GM20000 (cell line): ENCODE measurements at regions not wholly inside any gene's neighbourhood (a gene's known extent, or its start where the extent isn't known, plus 50 kb on each side); places are given as distances from the start of the nearest gene placed in this dataset.

Source experiments
- DNase-seq: peaks from one replicate; pipeline ENCODE4 v3.0.0; 2012; ENCODE audit warnings: low spot score
- CTCF ChIP-seq: IDR thresholded peaks from 2 replicates; pipeline ENCODE4 v1.5.1; 2012; ENCODE audit warnings: mild to moderate bottlenecking, control low read depth; ENCODE audit errors: extremely low read depth, missing control alignments

GRCh38 chr7:68813551-68814080, 784.7 kb upstream of the AUTS2 start:
- TF ChIP-seq CTCF: no peak
- no peak for DNase-seq

GRCh38 chr7:68816491-68816890, 781.8 kb upstream of the AUTS2 start:
- TF ChIP-seq CTCF: no peak
- no peak for DNase-seq

GRCh38 chr7:68820321-68820720, 778.0 kb upstream of the AUTS2 start:
- no peak for TF ChIP-seq CTCF
- no peak for DNase-seq

- no peak for TF ChIP-seq CTCF
- no peak for DNase-seq
Observed at GRCh38 chr7:68821846-68822245, 776.4 kb upstream of the AUTS2 start.

- TF ChIP-seq CTCF: no peak
- no peak for DNase-seq
Observed at GRCh38 chr7:68823996-68824780, 774.1 kb upstream of the AUTS2 start.

GRCh38 chr7:68828575-68828974, 769.7 kb upstream of the AUTS2 start:
- no peak for DNase-seq
- TF ChIP-seq CTCF: no peak

- TF ChIP-seq CTCF: no peak
- DNase-seq: no peak
Observed at GRCh38 chr7:68833422-68833821, 764.9 kb upstream of the AUTS2 start.
